Rectal smooth muscle tissue (tissue), 1 donor: ENCODE measurements at regions not wholly inside any gene's neighbourhood (a gene's known extent, or its start where the extent isn't known, plus 50 kb on each side); places are given as distances from the start of the nearest gene placed in this dataset.

Experiments used
- H3K27ac ChIP-seq: one replicate; pipeline ENCODE4 v1.7.0; 2013; ENCODE audit warnings: low read depth, low read length, inconsistent platforms
- H3K27me3 ChIP-seq: one replicate; pipeline ENCODE4 v1.7.0; 2013; ENCODE audit warnings: low read length; ENCODE audit not compliant: control insufficient read depth, insufficient read depth
- H3K36me3 ChIP-seq: one replicate; pipeline ENCODE4 v1.7.0; 2013; ENCODE audit warnings: low read length; ENCODE audit not compliant: control insufficient read depth, insufficient read depth
- H3K4me1 ChIP-seq: one replicate; pipeline ENCODE4 v1.7.0; 2013; ENCODE audit warnings: low read length; ENCODE audit not compliant: control insufficient read depth, insufficient read depth
- H3K4me3 ChIP-seq: one replicate; pipeline ENCODE4 v1.7.0; 2013; ENCODE audit warnings: low read length
- H3K9ac ChIP-seq: one replicate; pipeline ENCODE4 v1.7.0; 2013; ENCODE audit warnings: low read length

DNA sequence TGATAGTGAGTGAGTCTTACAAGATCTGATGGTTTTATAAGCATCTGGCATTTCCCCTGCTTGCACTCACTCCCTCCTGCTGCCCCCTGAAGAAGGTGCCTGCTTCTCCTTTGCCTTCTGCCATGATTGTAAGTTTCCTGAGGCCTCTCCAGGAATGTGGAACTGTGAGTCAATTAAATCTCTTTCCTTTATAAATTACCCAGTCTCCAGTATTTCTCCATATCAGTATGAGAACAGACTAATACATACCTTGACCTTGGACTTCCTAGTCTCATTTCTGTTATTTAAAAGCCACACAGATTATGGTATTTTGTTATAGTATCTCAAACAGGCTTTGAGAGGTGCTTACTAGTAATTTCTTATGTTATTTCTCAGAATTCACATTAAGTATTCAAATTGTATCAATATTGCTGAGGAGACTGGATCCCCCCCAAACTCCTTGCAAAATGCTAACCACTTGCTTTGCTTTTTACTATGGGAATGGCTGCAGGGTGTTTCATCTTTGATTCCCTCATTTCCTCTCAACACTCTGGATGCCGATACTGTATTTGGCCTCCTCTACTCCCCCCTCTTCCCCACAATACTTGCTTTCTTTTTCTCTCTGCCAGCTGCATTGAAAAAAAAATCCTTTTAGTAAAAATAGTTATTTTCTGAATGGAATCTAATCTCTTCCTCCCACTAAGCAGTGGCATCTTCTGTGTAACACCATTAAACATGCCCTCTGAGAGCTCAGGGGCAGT lies 96.9 kb upstream of the WLS start:
- Histone ChIP-seq H3K27ac (no peak overlapping the region), H3K4me1 (peaks cover 4% of the 10 kb centered on the region), H3K9ac (no peak overlapping the region), H3K4me3 (no peak overlapping the region), H3K36me3 (no peaks in the 10 kb centered on the region), H3K27me3 (no peaks in the 10 kb centered on the region)

DNA sequence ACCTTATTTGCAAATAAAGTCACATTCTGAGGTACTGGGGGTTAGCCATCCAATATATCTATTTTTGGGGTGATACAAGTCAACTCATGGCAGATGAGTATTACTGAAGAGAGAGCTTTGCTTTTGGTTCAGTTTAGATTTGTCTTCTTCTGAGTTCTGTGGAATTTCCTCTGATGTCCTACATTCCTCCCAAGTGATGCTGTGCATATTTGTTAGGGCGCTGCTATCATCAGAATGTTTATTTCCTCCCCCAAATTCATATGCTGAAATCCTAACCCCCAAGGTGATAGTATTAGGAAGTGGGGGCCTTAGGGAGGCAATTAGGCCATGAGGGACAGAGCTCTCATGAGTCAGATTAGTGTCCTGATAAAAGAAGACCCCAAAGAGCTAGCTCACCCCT lies 96.2 kb upstream of the WLS start:
- Histone ChIP-seq H3K36me3 (no peaks in the 10 kb centered on the region), H3K27ac (no peak overlapping the region), H3K27me3 (no peaks in the 10 kb centered on the region), H3K4me3 (no peak overlapping the region), H3K9ac (no peak overlapping the region), H3K4me1 (peaks cover 4% of the 10 kb centered on the region)

DNA sequence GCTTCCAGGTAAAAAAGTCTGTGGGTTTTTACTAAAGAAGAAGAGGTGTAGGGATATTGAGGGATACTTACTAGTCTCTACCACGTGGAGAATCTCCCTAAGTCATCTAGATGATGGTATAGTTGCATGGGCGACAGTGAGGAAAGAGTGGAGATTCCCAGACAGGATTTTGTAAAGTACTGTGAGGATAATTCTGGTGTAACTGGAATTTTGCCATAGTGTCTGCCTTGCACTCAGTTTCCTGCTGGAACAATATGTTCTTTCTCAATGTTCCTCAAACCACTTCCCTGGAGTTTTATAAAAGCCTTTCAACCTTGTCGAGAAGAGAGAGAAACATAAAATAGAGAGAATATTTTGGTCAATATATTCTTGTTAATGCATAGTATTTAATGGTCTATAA lies 95.1 kb upstream of the WLS start:
- H3K27me3 ChIP-seq, result no peaks in the 10 kb centered on the region
- H3K36me3 ChIP-seq, result no peaks in the 10 kb centered on the region
- no peak overlapping the region for H3K4me3 ChIP-seq
- no peak overlapping the region for H3K27ac ChIP-seq
- no peak overlapping the region for H3K9ac ChIP-seq
- H3K4me1 ChIP-seq, result peaks cover 5% of the 10 kb centered on the region

DNA sequence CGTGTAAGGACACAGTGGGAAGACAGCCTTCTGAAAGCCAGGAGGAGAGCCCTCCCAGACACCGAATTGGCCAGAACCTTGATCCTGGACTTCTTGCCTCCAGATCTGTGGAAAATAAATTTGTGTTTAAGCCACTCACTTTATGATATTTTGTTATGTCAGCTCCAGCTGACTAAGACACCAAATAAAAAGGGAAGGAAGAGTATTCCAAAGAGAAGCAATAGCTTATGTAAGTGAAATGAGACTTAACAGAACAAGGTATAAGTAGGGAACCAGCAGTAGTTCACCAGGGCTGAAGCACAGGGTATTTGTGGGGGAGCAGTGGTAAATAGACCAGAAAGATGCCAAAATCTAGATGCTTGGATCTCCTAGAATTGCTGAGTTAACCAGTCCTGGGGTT lies 94.2 kb upstream of the WLS start:
- Histone ChIP-seq H3K4me1 (peaks cover 6% of the 10 kb centered on the region), H3K4me3 (no peak overlapping the region)

DNA sequence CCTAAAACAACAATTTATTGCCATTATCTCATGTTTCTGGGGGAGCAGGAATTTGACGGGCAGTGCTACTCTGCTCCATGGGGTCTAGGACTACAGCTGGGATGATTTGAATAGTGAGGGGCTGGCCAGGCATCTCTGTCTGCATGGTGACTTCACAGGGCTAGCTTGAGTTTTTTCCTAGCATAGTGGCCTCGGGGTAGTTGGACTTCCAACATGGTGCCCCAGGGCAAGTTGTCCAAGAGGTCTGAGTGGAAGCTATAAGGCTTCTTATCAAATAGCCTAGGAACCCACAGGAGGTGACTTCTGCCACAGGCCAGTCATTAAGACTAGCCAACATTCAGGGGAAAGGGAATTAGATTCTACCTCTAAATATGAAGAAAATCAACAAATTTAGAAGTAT lies 92.0 kb upstream of the WLS start:
- H3K4me3 ChIP-seq, result no peak overlapping the region
- no peaks in the 10 kb centered on the region for H3K27me3 ChIP-seq
- no peak overlapping the region for H3K9ac ChIP-seq
- no peaks in the 10 kb centered on the region for H3K36me3 ChIP-seq
- H3K27ac ChIP-seq, result no peak overlapping the region
- H3K4me1 ChIP-seq, result peaks cover 6% of the 10 kb centered on the region

More for the DNA sequence above, 94.2 kb upstream of the WLS start:
- Histone ChIP-seq H3K36me3 (no peaks in the 10 kb centered on the region), H3K9ac (no peak overlapping the region), H3K27ac (peak overlapping the region; percentile 30), H3K27me3 (no peaks in the 10 kb centered on the region)

DNA sequence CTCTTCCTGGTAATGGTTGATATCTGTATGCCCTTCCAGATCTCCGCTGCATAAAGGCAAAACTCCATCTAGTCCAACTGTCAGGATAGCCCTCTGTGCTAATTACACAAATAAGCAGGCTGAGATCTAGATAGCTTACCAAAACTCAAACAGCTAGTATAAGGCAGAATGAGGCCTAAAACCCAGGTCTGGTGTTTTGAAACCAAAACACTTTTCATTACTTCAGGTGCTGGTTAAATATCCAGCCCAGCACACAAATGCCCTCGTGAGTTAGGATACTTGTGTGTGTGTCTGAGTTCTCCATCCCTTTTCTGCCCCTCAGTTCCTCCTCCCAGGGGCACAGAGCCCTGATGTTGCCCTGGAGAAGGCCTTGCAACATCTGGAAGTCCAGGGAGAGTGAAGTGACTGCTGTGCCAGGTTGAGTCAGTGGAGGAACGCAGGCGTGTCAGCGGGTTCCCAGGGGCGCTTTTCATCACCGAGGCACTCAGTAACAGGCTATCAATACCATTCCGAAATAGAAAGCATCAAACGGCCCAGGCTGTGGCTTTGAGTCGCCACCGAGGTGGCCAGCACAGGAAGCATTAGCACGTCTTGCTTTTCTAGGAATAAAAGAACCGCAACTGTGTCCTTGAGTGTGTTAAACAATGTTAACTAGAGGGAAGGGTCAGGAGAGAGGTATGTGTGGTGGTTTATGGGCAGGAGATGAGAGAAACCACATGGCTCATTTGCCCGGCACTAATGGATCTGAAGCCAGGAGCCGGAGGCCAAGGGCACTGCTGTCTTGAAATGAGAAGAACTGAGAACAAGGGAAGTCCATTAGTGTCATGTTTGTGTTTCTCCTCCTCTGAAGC lies 90.7 kb upstream of the WLS start:
- Histone ChIP-seq H3K4me1 (peaks cover 6% of the 10 kb centered on the region), H3K27ac (peak overlapping the region; percentile 82), H3K27me3 (no peaks in the 10 kb centered on the region), H3K9ac (no peak overlapping the region), H3K36me3 (no peaks in the 10 kb centered on the region), H3K4me3 (no peak overlapping the region)

DNA sequence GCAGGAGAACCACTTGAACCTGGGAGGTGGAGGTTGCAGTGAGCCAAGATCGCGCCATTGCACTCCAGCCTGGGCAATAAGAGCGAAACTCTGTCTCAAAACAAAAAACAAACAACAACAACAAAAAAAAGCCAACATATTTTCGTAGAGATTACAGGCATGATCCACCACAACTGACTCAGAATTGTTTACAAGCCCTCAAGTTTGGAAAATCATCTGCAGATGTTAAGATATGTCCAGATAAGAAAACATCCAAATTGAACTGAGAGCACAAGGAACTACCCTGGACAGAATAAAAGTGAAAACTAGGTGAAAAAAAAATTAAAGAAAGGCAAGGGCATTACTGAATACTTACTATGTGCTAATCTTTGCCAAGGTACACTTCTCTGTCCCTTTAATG lies 89.8 kb upstream of the WLS start:
- no peaks in the 10 kb centered on the region for H3K36me3 ChIP-seq
- no peak overlapping the region for H3K4me3 ChIP-seq
- H3K27ac ChIP-seq, result peak overlapping the region; percentile 82
- H3K9ac ChIP-seq, result no peak overlapping the region
- H3K4me1 ChIP-seq, result peaks cover 6% of the 10 kb centered on the region
- H3K27me3 ChIP-seq, result no peaks in the 10 kb centered on the region

DNA sequence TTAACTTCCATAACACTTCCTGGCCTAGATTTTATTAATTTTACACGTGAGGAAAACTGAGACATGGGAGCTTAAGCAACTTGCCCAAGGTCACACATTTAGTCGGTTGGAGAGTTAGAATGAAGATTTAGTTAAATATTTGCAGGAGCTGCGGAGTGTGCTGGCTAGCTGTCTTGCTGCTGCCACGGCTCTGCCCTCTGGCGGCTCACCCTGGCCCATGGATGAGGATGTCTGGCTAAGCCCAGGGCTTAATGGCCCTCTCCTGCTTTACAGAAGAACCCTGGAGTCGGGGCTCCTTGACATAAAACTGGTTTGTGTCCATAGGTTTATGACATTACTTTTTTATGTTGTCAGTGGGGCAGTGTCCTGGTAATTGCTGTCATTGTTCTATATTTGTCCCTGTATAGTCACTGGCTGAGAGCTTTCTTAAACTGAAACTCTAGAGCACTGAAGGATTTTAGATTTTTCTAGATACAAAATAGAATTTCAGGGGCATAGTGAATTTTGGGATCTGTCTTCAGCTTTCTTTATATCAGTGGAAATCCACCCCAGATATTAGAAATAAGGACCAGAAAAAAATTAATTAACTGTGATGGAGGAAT lies 88.9 kb upstream of the WLS start:
- Histone ChIP-seq H3K4me1 (peaks cover 3% of the 10 kb centered on the region), H3K9ac (no peak overlapping the region), H3K4me3 (no peak overlapping the region), H3K27ac (peak overlapping the region; percentile 44), H3K27me3 (no peaks in the 10 kb centered on the region), H3K36me3 (no peaks in the 10 kb centered on the region)

DNA sequence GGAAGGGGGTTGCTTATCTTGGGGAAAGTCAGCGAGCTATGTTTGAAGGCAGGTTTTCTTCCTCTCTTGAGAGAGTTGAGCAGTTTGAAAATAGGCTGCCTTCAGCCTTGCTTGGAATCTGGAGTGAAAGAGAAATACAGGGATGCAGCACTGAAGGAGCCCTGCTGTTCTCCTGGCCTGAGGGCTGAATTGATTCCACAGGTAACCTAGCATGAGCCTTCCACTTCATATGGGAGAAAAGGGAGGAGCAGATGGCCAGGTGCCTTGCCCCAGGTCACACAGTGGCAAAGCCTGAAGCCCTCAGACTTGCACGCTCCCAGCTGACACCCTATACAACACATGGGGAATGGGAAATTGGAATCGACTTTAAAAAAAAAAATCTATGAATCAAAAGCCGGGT lies 88.0 kb upstream of the WLS start:
- H3K4me3 ChIP-seq, result no peak overlapping the region
- H3K27me3 ChIP-seq, result no peaks in the 10 kb centered on the region
- H3K27ac ChIP-seq, result no peak overlapping the region
- H3K9ac ChIP-seq, result no peak overlapping the region
- peaks cover 2% of the 10 kb centered on the region for H3K4me1 ChIP-seq
- no peaks in the 10 kb centered on the region for H3K36me3 ChIP-seq

DNA sequence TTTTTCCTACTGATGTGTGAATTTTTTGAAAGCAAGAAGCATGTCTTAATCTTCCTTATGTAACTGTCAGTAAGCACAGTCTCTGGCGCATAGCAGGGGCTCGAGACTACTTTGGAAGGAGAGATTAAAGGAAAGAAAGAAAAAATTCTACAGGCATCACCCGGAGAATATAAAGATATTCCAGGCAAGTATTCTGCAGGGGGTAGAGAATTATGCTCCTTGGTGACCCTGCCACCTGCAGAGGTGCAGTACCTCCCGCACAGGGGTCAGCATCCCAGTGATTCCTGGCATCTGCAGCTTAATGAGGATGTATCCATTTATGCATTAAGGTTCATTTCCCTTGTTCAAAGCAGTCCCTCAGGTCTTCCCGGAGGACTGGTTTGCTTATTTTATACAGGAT lies 87.6 kb upstream of the WLS start:
- no peak overlapping the region for H3K4me3 ChIP-seq
- H3K9ac ChIP-seq, result no peak overlapping the region
- peaks cover 2% of the 10 kb centered on the region for H3K4me1 ChIP-seq
- H3K27me3 ChIP-seq, result no peaks in the 10 kb centered on the region
- no peak overlapping the region for H3K27ac ChIP-seq
- H3K36me3 ChIP-seq, result no peaks in the 10 kb centered on the region

DNA sequence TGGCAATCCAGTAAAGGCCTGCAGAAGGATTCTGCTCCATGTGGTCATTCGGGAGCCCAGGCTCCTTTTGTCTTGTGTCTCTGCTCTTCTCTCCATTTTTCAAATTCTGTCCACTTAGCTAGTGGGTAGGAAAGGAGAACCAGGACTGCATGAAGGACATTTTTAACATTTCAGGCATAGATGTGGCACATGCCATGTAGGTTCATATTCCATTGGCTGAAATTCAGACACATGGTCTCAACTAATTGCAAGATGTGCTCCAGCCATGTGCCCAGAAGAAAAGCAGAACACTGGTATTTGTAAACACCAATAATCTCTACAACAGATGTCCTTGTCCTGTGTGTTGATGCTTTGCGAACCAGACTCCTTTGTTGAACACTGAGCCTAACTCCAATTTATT lies 85.2 kb upstream of the WLS start:
- Histone ChIP-seq H3K4me3 (no peak overlapping the region), H3K27me3 (no peaks in the 10 kb centered on the region), H3K9ac (no peak overlapping the region), H3K27ac (no peak overlapping the region), H3K36me3 (no peaks in the 10 kb centered on the region), H3K4me1 (peaks cover 11% of the 10 kb centered on the region)

DNA sequence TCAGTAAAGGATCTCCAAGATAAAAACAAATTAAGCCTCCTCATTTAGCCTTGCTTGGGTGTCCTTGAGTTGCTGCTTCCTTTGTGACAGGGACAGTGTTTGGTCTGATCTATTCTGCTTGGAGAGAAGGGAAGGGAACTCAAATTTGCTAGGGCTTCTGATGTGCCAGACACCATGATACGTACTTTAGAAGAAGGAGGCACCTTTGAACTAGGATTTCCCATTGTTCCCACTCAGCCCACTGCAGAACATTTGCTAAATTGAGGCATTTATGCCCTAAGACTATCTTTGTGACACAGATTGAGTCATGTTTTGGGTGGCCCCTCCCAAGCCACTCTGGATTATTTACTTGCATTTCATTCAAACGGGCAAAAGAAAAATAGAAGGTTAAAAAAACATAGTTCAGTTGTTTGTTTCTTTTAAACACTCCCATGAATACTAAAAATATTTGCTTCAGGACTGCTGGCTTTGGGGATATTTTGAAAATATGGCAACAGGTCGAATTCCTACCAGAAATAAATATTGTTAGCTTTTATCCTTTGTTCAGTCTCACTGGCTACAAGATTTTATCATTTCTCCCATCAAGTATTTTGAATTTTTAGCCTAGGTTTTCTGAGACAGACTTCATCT lies 81.9 kb upstream of the WLS start:
- H3K36me3 ChIP-seq, result no peaks in the 10 kb centered on the region
- H3K9ac ChIP-seq, result no peak overlapping the region
- H3K4me3 ChIP-seq, result no peak overlapping the region
- H3K27ac ChIP-seq, result no peak overlapping the region
- H3K27me3 ChIP-seq, result no peaks in the 10 kb centered on the region
- peaks cover 9% of the 10 kb centered on the region for H3K4me1 ChIP-seq
